UCSD-AML1 (cell line): ENCODE measurements at regions not wholly inside any gene's neighbourhood (a gene's known extent, or its start where the extent isn't known, plus 50 kb on each side); places are given as distances from the start of the nearest gene placed in this dataset.

Experiments
- DNase-seq: peaks from one replicate; lab custom pipeline; 2025; ENCODE audit not compliant: unreplicated experiment; lab: John Stamatoyannopoulos, UW

DNA sequence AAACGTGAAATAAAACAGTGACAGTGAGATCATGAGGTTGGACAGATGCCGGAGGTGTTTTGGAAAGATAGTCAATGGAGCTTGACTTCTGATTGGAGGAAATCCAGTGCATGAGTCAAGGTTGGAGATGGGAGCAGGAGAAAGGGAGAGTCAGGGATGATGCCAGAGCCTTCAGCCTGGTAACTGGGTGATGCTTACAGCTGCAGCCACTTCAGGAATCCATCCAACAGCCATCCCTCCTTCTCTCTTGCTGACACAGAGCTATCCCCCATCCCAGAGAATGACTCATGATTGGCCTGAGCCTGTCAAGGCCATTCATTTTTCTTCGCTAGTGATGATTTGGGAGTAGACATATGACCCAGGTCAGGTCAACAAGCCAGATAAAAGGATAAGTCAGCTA is 112.8 kb downstream of the SAMD5 start:
- no peak for DNase-seq

DNA sequence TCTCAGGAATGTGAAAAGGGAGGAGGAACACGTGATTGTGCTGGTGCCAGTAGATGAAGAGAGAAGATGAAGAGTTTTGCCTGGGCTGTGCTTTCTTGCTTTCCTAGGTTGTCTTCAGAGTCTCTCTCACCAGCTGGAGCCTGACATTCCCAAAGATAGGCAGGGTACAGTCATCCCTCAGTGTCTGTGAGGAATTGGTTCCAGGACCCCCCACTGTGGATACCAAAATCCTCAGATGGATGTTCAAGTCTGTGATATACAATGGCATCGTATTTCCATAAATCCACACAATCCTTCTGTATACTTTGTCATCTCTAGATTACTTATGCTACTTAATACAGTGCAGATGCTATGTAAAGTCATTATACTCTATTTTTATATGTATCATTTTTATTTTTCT is 113.5 kb downstream of the SAMD5 start:
- no peak for DNase-seq

DNA sequence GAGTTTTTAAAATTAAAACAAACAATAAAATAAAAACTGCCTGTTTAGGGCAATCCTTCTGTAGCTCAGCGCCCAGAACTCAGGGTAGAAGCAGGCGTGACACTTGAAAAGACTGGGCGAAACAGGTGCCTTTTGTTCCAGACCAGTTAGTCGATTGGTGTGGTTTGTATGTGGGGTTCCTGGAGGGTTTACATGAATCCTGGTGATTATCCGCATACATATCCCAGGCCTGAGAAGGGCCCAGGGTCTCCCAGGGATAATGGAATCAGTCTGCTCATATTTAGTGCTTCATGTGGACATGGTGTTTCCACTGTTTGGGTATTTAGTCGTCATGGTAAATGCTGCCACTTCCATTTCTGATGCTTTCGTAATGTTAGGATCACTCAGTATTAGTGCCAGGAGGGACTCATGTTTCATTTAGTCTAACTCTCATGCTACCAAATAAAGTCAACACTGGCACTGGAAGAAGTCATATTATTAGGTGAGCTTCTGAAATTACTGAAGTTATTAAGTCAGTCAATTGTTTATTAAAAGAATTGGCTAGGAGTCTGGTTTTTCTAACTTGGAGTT is 116.5 kb downstream of the SAMD5 start:
- DNase-seq = no peak

DNA sequence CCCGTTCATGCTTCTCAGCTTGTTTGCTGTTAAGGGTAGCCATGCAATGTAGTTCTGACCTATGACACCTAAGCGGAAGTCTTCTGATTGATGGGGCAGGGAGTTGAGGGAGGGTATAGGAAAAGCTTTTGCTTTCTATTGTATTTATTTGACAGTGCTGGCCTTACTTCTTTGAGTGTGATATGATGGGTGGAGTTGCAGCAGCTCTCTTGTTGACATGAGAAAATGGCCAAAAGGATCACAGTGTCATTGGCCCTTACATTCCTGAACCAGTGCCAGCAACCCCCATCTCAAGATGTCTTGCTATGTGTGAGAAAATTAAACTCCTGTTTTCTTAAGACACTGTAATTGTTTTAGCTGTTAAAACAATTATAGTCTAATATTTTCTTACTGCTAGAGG is 117.5 kb downstream of the SAMD5 start:
- DNase-seq = no peak

DNA sequence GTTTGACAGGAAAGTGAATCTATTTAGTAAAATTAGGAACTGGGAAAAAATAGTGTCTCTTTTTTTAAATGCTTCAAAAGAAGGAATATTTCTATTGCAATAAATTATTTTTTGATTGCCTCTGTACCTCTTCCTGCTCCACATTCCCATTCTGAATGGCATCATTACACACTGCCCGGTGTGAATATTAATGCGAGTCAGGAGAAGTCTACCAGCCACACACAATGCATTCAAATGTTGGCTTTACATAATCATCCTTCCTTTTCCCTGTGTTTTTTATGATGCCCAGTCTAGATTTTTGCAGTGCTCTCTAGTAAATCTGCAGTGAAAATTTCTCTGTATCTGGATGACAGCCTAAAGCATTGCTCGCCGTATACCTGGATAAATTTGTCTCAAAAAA is 118.9 kb downstream of the SAMD5 start:
- no peak for DNase-seq

DNA sequence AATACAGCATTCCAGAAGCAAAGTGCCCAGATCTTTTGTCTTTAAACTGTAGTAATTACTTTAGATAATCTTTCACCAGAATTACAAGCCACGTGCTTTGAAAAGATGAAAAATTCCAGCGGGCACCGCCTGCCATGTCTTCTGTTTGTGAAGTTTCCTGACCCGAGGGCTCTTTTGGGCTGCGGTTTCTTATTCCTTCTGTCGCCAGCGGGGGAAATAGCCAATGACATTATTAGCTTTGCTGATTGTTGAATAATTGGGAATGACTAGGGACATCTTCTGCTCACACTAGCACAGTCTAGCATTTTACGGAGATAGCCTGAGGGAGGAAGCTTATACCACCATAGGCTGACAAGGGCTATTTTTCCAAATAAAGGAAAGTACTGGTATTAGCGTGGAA is 124.7 kb downstream of the SAMD5 start:
- DNase-seq = no peak

DNA sequence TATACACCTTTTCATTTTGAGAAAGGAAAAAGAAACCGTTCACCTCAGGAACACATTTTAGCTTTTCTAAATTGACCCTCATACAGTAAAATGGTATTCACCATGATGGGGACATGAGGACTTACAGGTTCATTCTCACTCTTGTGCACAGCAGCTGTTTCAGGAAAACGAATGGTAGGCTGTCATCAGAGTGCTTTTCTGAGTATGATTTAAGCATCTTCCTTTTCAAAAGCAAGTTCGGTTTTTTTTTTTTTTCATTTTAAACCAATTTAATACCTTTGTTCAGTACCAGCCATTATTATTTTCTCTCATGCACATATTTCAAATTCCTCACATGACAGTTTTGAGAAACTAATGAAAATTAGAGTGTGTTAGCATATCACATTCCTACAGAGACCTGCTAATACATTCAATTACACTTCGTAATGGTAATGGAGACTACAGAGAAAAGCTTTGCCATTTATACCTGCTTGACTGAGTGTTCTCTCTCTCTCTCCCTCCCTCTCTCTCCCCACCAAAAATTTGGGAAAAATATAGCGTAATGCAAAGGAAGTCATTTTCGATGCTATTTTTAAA is 129.2 kb downstream of the SAMD5 start:
- DNase-seq = no peak

DNA sequence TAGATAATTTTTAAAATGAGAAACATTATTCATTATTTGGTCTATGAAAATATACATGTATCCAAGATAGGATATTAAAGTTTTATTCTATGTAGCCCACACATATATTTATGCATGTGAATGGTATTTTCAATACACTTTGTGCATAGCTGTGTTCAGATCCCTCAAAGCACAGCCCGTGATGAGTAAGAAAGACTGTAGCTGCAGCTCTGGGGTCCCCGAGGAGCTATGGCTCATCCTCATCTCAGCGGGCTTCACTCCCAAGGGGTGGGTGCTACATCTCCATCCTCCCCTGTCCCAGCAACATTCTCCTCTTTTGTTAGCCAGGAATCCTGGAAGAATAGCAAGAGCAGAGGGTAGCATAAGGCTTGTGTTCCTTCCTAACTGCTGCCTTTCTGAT is 130.8 kb downstream of the SAMD5 start:
- DNase-seq = no peak

DNA sequence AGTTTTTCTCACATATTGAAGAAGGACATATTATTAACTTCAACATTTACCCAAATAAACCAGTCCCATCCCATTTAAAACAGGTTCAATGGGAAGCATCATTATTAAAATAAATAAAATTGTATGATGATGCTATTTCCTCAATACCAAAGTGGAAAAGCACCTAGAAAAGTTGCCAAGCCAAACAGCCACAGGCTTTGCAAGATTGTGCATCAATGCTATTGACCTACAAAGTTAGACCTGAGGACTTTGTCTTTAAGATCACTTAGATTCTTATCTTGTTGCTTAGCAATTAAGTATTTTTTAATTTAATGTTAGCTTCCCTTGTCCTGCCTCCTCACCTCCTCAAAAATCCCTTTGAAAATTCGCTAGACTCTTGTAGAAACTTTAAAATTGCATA is 132.1 kb downstream of the SAMD5 start:
- DNase-seq = no peak

DNA sequence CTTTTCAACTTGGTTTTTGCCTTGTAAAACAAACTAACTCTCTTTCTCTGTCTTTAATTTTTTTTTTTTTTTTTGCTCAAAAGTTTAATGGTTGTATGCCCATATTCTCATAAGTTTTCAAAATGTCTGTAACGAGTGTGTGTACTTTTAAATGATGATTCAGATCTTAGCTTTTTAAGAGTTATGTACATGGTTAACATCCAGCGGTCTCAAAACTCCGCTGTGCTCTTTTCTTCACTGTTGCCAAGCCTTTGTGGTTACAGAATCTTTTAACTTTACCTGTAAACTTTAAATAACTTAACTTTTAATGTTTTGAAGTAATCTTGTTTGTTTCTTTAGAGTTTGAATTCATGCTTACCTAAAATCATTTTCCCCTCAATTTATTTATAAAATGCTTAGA is 133.0 kb downstream of the SAMD5 start:
- DNase-seq = no peak

DNA sequence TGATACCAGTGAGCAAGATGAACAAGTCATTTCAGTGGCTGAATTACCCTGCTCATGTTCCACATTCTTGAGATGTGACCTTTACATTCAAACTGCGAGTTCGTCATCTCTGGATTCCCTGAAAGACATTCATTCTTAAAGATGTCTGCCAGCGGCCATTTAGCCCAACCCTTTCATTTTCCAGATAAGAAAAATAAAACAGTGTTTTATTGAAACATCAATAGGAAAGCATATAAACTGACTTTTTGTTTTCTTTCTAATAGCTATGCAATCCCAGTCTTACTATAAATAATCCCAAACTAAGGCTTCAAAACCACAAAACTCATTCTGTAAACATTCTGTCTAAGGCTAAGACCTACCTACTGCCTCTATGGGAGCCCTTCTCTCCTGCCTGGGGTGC is 134.0 kb downstream of the SAMD5 start:
- DNase-seq = no peak

DNA sequence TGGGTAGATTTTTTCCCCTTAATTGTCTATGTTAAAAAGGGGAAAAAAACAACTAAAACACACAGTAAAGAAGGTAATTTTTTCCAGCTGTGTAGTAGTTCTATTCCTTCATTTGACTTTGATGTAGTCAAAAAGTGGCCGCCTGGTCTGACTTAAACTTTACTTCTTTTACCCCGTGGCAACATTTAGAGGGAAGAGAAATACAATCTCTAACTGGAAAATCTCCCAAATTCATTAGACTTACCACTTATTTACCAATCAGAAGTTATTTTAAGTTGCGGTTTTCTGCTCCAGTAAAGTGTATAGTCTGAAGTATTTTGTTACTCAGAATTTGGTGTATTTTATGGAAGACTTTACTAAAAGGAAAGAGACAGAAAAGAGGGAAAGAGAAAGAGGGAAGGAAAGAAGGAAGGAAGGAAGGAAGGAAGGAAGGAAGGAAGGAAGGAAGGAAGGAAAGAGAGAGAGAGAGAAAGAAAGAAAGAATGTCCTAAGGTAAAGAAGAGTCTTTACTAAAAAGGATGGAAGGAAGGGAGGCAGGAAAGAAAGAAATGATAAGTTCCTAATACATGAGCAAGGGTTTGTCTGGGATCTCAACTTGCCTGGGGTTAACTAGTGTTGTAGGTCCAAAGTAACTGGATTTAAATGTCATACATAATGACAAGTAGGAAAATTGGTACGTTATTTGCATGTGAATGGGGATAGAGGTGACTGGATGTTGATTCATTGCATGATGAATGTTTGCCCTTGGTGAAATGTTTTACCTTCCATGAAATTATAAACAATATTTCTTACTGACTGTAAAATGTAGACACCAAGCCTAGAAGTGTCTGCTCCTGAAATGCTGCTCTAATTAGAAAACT is 135.1 kb downstream of the SAMD5 start:
- no peak for DNase-seq

DNA sequence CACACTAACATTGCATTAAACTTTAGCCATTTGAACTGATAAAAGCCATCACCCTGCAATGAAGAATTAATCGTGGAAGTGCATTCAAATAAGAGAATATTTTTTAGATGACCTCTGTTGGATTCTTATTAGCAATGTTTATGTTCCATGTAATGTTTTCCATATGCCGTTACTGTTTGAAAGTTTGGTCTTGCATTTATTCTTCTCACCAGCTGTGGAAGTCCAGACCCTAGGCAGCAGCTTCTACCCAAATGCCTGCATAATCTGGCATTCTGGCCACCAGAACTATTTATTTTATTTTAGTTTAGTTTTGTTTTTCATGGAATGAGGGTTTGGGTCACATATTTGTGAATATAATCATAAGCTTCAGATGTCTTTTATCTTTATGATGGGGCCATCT is 140.4 kb downstream of the SAMD5 start:
- no peak for DNase-seq

DNA sequence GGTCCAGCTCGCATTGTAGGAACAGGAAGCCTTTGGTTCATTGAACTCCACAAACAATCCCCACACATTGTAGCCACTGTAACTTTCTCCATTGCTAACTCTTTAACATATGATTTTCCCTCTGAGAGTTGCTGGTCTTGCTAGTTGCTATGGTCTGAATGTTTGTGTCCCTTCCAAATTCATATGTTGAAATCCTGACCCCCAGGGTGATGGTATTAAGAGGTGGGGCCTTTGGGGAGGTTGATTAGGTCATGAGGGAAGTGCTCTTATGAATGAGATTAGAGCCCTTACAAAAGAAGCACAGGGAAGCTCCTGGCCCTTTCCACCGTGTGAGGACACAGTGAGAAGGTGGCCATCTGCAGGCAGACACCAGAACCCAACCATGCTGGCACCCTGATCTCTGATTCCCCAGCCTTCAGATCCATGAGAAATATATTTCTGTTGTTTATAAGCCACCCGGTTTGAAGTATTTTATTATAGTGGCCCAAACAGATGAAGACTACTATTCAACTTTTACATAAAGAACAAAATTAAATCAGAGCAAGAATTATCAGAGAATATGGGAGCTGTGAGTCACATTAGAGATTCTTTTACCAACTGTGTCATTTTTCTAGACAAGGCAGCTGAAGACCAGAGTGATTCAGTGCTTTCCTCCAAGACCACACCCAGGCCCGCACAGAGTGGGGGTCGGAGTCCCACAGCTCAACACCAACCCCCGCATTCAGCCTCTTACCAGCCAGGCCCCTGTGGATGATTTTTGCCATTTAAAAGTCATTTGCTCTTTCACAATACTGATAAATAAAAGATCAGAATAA is 143.0 kb downstream of the SAMD5 start:
- no peak for DNase-seq

DNA sequence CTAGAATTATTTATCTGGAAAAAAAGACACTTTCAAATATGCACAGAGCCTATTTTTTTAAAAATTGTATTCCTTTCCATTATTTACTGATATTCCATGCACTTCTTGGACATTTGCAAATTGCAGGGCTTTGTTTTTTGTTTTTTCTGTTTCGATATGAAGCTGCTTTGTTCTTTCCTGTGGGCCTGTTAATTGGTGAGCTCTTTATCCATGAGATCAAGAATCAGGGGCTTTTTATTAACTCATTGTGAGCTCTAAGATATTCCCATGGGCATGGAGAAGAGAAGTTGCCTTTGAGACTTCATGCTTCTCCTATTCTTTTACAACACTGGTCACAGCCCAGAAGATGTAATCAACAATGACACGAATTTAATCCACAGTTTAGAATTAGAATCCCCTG is 145.1 kb downstream of the SAMD5 start:
- no peak for DNase-seq

DNA sequence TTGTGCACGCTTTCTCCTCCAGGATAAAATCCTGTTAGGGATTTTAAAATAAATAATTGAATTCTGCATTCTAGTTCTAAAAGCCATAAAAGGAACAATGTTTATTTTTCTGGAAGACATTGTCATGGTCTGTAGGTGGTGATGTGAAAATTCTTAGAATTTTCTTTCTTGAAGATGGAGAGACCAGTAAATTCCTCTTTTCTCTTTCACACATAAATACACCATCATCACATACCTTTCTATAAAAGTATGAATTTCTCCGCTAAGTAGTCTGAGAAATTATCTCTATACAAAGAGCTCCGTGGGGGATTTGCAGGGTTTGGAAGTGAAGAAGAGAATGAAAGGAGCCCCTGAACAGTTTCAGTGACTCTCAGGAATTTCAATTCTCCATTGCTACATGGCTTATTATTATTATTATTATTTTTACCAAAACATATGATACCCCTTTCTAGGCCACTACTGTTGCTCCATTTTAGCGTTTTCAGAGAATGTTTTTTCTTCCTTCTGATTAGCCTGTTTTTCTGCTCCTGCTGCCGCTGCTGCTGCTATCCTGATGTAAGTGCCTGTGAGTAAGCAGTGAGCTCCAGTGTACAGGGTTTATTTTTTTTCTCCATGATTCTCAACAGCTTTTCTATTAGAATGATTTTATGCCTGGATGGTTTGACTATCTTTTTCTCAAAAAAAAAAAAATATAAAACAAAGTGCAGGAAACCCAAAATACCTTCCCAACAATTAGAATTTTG is 145.8 kb downstream of the SAMD5 start:
- DNase-seq = no peak

DNA sequence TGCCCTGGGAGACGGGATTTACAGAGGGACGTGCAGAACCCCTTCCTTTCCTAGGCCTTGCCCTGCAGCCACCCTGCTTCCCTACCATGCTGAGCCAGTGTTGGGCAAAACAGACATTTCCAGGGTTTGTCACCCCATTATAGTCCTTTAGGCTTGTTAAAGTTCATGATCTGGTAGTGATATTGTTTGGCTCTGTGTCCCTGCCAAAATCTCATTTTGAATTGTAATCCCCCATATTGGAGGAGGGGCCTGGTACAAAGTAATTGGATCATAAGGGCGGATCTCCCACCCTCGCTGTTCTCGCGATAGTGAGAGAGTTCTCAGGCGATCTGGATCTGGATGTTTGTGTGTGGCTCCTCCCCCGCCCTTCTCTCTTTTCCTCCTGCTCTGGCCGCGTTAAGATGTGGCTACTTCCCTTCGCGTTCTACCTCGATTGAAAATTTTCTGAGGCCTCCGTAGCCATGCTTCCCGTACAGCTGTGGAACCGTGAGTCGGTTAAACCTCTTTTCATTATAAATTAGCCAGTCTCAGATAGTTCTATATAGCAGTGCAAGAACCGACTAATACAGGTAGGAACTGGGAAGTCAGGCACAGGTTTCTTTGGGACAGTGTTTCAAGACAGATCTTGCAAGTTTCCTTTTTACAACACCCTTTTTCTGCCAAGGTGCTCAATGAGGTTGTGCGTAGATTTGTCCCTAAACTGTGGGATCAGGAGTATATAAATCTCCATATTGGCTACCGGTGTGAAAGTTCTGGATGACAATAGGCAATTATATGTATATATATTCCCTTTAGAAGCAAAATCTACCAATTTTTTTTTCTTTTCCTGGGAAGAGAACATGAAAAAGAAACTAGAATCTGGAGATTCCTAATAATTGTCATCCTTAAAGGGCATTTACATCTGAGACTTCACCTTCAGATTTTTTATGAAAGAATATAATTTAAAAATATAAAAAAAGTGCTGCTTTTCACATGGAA is 152.1 kb downstream of the SAMD5 start:
- DNase-seq = no peak

DNA sequence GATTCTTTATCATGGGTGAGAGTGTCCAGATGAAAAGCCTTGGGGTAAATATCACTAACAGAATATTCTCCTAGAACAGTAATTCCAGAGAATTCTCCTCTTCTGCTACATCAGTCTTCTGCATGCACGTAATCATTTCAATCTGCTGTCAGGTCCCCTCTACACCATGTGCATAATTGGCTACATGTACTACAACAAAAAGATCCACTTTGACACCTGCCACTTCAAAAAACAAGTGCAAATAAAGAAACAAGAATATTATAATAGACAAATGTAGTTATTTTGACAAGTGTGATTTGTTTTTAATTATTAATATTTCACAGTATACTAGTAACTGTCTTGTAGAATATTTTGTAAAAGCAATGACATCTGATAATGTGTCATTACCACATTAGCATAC is 154.2 kb downstream of the SAMD5 start:
- DNase-seq = no peak

DNA sequence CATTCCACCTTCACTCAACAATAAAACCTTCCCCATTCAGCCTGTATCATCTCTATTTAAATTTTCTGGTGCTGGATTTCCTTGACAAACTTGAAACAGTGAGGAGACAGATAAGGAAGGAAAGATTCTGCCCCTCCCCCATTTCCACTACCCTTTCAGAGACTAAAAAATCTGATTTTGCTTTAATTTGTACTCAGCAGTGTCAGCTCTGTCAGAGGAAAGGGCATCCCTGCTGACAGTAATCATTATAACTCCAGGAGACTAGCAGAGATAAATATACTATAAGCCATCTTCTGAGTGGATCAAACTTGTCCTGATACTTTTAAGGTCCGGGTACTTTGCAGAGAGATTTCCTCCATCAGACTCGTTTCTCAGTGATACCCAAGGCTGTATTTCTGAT is 155.6 kb downstream of the SAMD5 start:
- DNase-seq = no peak

DNA sequence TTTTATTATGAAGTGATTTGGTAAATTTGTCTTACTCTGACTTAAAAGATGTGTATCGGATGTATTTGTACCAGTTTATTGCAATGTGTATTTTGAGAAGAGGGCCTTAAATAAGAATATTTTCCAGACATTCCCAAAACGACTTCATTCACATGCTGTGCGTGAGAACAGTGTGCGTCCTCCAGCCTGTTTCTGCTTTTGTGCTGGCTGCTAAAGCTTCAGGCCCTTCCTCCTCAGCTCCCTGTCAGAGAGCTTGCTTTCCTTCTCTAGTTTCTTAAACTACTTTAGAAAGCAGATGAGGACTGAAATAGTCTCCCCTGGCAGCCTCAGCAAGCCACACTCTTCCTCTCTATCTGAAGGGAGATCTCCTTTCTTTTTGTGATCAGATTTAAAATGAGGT is 157.8 kb downstream of the SAMD5 start:
- DNase-seq = no peak
